Neural progenitor cell (in vitro differentiated cells): ENCODE measurements at regions not wholly inside any gene's neighbourhood (a gene's known extent, or its start where the extent isn't known, plus 50 kb on each side); places are given as distances from the start of the nearest gene placed in this dataset.

Source experiments
- DNase-seq: peaks from one replicate; pipeline ENCODE4 v3.0.0-alpha.2; 2016; ENCODE audit warnings: low spot score
- H2AFZ ChIP-seq: fragments of 200-600 bp; sonication (generic); replicated peaks from 2 replicates; pipeline ENCODE4 v1.6.1; 2016; ENCODE audit warnings: antibody characterized with exemption
- H3F3A ChIP-seq: fragments of 200-600 bp; sonication (generic); 2 replicates; pipeline ENCODE4 v1.6.1; 2016; ENCODE audit warnings: antibody characterized with exemption, low read depth
- H3K27ac ChIP-seq: fragments of 200-600 bp; sonication (generic); 2 replicates; pipeline ENCODE4 v1.5.1; 2016; ENCODE audit warnings: mild to moderate bottlenecking
- H3K27me3 ChIP-seq: fragments of 200-600 bp; sonication (generic); 2 replicates; pipeline ENCODE4 v1.6.1; 2016; ENCODE audit warnings: mild to moderate bottlenecking, moderate library complexity
- H3K36me3 ChIP-seq: fragments of 200-600 bp; sonication (generic); 2 replicates; pipeline ENCODE4 v1.5.1; 2016
- H3K4me1 ChIP-seq: fragments of 200-600 bp; sonication (generic); 2 replicates; pipeline ENCODE4 v1.6.1; 2016; ENCODE audit warnings: mixed run types
- H3K4me2 ChIP-seq: fragments of 200-600 bp; sonication (generic); 2 replicates; pipeline ENCODE4 v1.6.1; 2016
- H3K4me3 ChIP-seq: fragments of 200-600 bp; sonication (generic); 2 replicates; pipeline ENCODE4 v1.5.1; 2016
- H3K79me2 ChIP-seq: fragments of 200-600 bp; sonication (generic); 2 replicates; pipeline ENCODE4 v1.6.1; 2016; ENCODE audit warnings: low read depth
- H3K9ac ChIP-seq: fragments of 200-600 bp; sonication (generic); 2 replicates; pipeline ENCODE4 v1.6.1; 2016
- H3K9me3 ChIP-seq: fragments of 200-600 bp; sonication (generic); 2 replicates; pipeline ENCODE4 v1.5.1; 2016; ENCODE audit warnings: low read depth
- H4K20me1 ChIP-seq: fragments of 200-600 bp; sonication (generic); 2 replicates; pipeline ENCODE4 v1.6.1; 2016; ENCODE audit warnings: low read depth
- H3K27ac Mint-ChIP-seq: 3 replicates; pipeline ENCODE4 v1.8.0; 2021; ENCODE audit warnings: mixed read lengths
- H3K27me3 Mint-ChIP-seq: 2 replicates; pipeline ENCODE4 v1.8.0; 2022; ENCODE audit warnings: low read depth, mild to moderate bottlenecking, inconsistent platforms, moderate library complexity, mixed read lengths; ENCODE audit not compliant: insufficient read depth
- H3K36me3 Mint-ChIP-seq: 3 replicates; pipeline ENCODE4 v1.8.0; 2021; ENCODE audit warnings: mixed read lengths
- H3K4me1 Mint-ChIP-seq: 3 replicates; pipeline ENCODE4 v1.8.0; 2021; ENCODE audit warnings: mixed read lengths
- H3K4me3 Mint-ChIP-seq: 3 replicates; pipeline ENCODE4 v1.8.0; 2021; ENCODE audit warnings: mild to moderate bottlenecking, moderate library complexity, mixed read lengths
- H3K9me3 Mint-ChIP-seq: 3 replicates; pipeline ENCODE4 v1.8.0; 2020; ENCODE audit warnings: mixed read lengths
- CTCF ChIP-seq: fragments of 200-600 bp; sonication (generic); IDR thresholded peaks from 2 replicates; pipeline ENCODE4 v1.5.1; 2017; ENCODE audit warnings: antibody characterized with exemption, mild to moderate bottlenecking
- EZH2 ChIP-seq: fragments of 200-600 bp; sonication (generic); IDR thresholded peaks from 2 replicates; pipeline ENCODE4 v1.6.1; 2017; ENCODE audit warnings: antibody characterized with exemption, mild to moderate bottlenecking, moderate library complexity
- EZH2phosphoT487 ChIP-seq: fragments of 200-600 bp; sonication (generic); IDR thresholded peaks from 2 replicates; pipeline ENCODE4 v1.6.1; 2017; ENCODE audit warnings: antibody characterized with exemption

- Histone ChIP-seq H3K9me3 (no peaks in the 10 kb centered on the region), H2AFZ (no peak overlapping the region), H3K4me1 (no peaks in the 10 kb centered on the region), H3K27me3 (no peaks in the 10 kb centered on the region), H3K9ac (no peak overlapping the region), H4K20me1 (no peaks in the 10 kb centered on the region), H3K36me3 (no peaks in the 10 kb centered on the region), H3K79me2 (no peaks in the 10 kb centered on the region), H3K27ac (no peak overlapping the region), H3K4me2 (no peak overlapping the region), H3F3A (no peaks in the 10 kb centered on the region), H3K4me3 (no peak overlapping the region)
- Mint-ChIP-seq H3K9me3 (peaks cover 2% of the 10 kb centered on the region), H3K27ac (no peak overlapping the region), H3K36me3 (no peaks in the 10 kb centered on the region), H3K27me3 (peaks cover 2% of the 10 kb centered on the region), H3K4me3 (no peak overlapping the region), H3K4me1 (no peaks in the 10 kb centered on the region)
- TF ChIP-seq EZH2 (no peak), CTCF (no peak), EZH2phosphoT487 (no peak)
- no peak for DNase-seq
These were observed 441.3 kb upstream of the ADAMTSL1 start for GRCh38 chr9:18032636-18033035.

- TF ChIP-seq CTCF, result no peak
- no peak for TF ChIP-seq EZH2phosphoT487
- TF ChIP-seq EZH2, result no peak
- Mint-ChIP-seq H3K9me3 (no peaks in the 10 kb centered on the region), H3K36me3 (no peaks in the 10 kb centered on the region), H3K27ac (no peak overlapping the region), H3K4me1 (no peaks in the 10 kb centered on the region), H3K27me3 (peaks cover 2% of the 10 kb centered on the region), H3K4me3 (no peak overlapping the region)
- Histone ChIP-seq H3K4me3 (no peak overlapping the region), H3K9ac (no peak overlapping the region), H3K4me1 (no peaks in the 10 kb centered on the region), H3K27ac (no peak overlapping the region), H4K20me1 (no peaks in the 10 kb centered on the region), H3K27me3 (no peaks in the 10 kb centered on the region), H3K79me2 (no peaks in the 10 kb centered on the region), H3K4me2 (no peak overlapping the region), H3K9me3 (no peaks in the 10 kb centered on the region), H3K36me3 (no peaks in the 10 kb centered on the region), H3F3A (no peaks in the 10 kb centered on the region), H2AFZ (no peak overlapping the region)
- DNase-seq, result no peak
These were observed 437.3 kb upstream of the ADAMTSL1 start for GRCh38 chr9:18036422-18037187.

- Histone ChIP-seq H3K36me3 (no peaks in the 10 kb centered on the region), H3F3A (no peaks in the 10 kb centered on the region), H3K9me3 (no peaks in the 10 kb centered on the region), H3K27ac (no peak overlapping the region), H3K4me3 (no peak overlapping the region), H3K9ac (no peak overlapping the region), H3K4me2 (no peak overlapping the region), H4K20me1 (no peaks in the 10 kb centered on the region), H3K79me2 (no peaks in the 10 kb centered on the region), H2AFZ (no peak overlapping the region), H3K4me1 (no peaks in the 10 kb centered on the region), H3K27me3 (no peaks in the 10 kb centered on the region)
- no peak overlapping the region for H3K27ac Mint-ChIP-seq
- H3K4me3 Mint-ChIP-seq, result no peak overlapping the region
- no peaks in the 10 kb centered on the region for H3K4me1 Mint-ChIP-seq
- H3K36me3 Mint-ChIP-seq, result no peaks in the 10 kb centered on the region
- no peaks in the 10 kb centered on the region for H3K9me3 Mint-ChIP-seq
- TF ChIP-seq EZH2 (no peak), EZH2phosphoT487 (no peak), CTCF (no peak)
- no peak for DNase-seq
- H3K27me3 Mint-ChIP-seq, result peaks cover 2% of the 10 kb centered on the region
These were observed 436.0 kb upstream of the ADAMTSL1 start for GRCh38 chr9:18037981-18038380.
